Stimulated activated CD8-positive, alpha-beta memory T cell treated with anti-CD3 and anti-CD28 coated beads, Interleukin-12 subunit alpha, Interleukin-12 subunit beta, amount 100 ng/mL, for 24 hours (primary cell): ENCODE measurements at regions not wholly inside any gene's neighbourhood (a gene's known extent, or its start where the extent isn't known, plus 50 kb on each side); places are given as distances from the start of the nearest gene placed in this dataset.

Experiments
- DNase-seq: peaks from one replicate; pipeline ENCODE4 v3.0.0-alpha.2; 2020; ENCODE audit errors: extremely low read depth

GRCh38 chr20:60835876-60836275, 416.2 kb upstream of the CDH4 start:
- DNase-seq = no peak

DNA sequence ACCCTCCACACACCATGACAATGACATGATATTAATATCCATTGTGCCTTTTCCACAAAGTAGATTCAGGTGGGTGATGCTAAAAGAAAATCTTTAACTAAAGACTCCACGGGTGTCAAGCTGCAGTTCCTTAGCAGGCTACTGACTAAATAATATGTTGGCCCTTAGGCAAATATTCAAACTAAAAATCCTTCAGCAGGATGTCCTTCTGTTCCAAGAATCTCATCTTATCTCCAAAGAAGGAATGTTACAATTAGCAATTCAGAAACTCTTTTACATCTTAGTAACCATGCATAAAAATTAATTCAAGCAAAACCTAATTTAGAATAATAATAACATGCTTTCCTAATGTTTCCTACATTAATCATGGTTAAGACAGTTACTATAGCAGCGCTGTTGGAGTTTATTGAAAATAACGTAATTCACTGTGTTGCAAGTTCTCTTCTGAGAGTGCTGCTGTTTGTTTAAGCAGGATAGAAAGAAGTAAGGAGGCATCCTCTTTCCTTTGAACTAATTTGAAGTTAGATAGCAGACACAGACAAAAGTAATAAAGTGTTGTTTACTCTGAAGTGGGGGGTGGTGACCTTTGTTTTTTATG, 414.8 kb upstream of the CDH4 start:
- DNase-seq = no peak

DNA sequence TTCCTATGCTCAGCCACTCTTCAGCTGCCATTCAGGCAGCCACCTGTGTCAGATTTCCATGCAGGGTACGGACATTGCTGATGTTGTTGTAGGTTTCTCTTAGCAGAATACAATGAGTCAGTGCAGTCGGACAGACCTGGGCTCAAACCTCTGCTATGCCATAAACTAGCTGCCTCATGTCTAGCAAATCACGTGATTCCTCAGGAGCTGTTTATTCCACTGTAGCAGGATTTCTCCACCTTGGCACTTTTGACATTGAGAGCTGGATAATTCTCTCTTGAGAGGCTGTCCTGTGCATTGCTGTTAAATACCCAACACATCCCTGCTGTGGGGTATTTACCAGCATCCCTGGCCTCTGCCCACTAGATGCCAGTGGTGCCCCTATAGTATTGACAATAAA, 413.8 kb upstream of the CDH4 start:
- no peak for DNase-seq

DNA sequence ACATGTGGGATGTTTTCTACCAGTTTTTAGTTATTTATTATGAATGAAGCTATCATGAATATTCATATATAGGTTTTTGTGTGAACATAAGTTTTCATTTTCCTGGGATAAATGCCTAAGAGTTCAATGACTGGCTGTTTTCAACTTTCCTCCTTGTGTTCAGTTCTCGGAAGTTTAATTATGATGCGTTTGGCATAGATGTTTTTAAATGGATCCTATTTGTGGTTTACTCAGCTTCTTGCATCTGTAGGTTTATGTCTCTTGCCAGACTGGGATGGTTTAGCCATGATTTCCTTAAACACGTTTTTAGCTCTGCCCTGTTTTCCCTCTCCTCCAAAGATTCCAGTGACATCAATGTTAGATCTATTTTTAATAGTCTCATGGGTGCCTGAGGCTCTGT, 411.1 kb upstream of the CDH4 start:
- DNase-seq = no peak

- DNase-seq = no peak
These were observed 406.9 kb upstream of the CDH4 start for GRCh38 chr20:60845146-60845545.

DNA sequence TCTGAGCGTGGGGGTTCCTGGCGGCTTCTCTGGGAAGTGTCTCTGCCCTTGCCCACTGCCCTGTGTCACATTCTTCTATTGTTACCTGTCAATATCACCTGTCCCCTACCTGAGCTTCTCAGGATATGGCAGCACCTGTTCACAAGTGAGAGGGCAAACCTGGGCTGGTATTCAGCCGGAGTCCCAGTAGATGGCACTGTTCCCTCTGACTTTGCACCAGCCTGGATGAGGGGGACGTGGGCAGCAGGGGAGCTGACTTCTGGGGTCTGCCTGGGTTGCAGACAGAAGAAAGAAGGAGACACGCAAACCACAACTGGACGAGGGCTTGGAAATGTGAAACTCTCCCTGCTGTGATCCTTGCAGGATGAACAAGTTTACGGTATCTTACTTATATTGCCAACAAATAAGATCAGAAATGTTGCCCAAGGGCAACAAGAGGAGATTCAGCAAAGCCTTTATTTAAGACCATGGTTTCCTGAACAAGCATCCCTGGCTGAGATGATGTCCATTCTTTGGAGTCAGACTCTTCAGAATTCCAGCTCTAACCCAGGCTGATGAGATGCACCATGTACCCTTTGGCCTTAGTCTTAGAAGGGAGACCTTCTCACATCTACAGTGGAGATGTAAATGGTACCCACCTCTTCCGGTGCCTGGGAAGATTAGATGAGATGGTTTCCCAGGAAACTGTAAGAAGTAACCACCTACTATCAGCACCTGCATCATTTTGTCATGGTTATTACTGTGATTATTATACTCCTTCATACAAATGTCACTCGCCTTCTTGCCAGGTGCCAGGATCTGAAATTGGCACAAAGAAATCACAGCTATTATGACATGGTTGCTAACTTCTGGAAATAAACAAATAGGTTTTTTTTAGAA, 400.0 kb upstream of the CDH4 start:
- no peak for DNase-seq

DNA sequence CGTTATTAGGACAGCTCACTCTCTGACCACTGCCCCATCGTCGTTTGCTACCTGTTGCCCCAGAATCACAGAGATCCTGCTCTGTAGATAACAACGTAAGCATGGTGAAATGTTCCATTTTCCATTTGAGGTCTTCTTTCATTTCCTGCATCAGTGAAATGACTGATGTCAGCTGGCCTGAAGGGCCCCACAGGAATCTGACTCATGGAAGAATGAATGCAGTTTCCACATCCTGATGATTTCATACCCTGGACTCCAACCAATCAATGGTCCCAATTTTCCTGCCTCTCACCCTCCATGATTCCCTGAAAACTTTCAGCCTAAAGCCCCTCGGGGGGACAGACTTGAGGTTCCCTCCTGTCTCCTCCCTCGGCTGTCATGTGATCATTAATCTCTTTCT, 394.4 kb upstream of the CDH4 start:
- DNase-seq = no peak

DNA sequence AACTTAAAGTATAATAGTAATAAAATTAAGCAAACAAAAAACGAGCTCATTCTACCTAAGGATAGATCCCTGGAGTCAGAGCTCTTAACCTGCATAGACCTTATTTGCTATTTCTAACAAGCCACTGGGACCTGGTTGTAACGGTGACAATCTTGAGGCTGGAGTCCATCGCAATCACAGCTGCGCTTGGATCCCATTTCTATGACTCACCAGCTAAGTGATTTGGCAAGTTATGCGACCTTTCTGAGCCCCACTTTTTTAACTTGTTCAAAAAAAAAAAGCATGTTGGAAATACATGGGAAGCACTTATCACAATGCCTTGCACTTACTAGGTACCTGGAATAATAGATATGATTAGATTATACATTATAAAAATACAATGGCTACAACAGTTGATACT, 389.5 kb upstream of the CDH4 start:
- DNase-seq = no peak

DNA sequence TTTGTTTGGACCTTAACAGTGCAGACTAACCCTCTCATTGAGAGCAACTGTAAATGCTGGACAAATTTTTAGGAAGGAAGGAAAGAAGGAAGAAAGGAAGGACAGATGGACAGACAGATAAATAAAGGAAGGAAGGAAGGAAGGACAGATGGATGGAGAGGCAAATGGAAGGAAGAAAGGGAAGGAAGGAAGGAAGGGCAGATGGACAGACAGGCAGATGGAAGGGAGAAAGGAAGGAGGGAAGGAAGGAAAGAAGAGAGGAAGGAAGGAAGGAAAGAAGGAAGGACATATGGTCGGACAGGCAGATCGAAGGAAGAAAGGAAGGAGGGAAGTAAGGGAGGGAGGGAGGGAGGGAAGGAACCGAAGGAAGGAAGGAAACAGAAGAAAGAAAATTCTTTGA, 388.5 kb upstream of the CDH4 start:
- DNase-seq = no peak

DNA sequence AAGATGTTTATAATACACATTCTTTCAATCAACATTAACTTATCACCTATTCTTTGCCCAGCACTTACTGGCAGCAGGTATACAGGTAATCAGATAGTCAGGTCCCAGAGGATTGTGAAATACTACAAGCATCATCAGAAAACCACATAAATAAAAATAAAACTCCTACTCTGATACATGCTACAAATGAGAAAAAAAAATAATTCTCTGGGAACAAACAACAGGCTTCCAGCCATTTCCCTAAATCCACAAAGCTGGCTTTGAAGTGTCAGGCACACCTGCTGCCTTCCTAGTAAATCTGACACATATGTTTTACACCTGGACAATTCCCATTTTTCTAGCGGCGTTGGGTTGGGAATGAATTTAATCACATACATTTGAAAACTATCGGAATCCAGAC, 384.5 kb upstream of the CDH4 start:
- no peak for DNase-seq

DNA sequence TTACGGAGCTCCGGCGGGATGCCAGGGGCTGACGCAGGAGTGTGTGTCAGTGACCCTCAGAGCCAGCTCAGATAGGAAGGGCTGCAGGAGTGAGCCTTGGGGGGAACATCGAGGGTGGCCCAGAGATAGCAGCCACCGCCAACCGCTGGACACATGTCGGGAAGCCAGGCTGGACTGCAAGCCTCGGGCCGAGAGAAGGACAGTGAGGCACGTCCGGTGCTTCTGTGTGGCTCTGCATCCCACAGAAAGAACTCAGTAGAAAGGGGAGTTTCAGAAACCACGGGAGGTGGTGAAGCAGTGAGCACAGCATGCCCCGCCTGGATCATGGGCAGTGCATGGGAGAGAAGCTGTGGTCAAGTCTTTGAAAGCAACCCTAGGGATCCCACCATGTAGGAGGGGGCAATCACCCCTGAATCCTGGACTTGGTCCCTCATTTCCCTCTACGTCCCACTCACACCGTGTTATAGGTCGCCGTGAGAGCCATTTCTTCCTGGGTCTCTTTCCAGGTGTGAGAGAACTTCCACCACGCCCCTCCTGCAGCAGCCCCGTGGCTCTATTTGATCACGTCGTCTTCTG, 383.7 kb upstream of the CDH4 start:
- DNase-seq = no peak

- DNase-seq = no peak
These were observed 383.0 kb upstream of the CDH4 start for GRCh38 chr20:60869087-60869486.

GRCh38 chr20:60869625-60870024, 382.4 kb upstream of the CDH4 start:
- DNase-seq = no peak

- DNase-seq = no peak
These were observed 382.0 kb upstream of the CDH4 start for GRCh38 chr20:60870040-60870439.

DNA sequence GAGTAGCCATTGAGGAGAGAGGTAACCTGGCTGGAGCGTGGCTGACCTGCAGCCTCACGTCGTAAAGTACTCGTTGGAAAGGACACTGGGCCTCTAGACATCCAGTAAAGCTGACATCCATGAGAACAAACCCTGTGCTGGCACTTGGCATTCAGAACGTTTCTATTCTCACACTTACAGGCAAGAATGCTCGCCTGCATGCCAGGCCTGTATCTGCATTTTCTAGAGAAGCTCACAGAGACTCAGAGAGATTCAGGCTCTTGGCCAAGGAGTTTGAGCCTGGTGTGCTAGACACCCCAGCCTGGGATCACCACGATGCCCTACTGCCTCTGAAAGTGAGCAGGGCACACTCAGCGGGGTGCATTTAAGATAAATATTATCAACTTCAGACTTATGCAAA, 379.8 kb upstream of the CDH4 start:
- no peak for DNase-seq

GRCh38 chr20:60877071-60877857, 374.8 kb upstream of the CDH4 start:
- DNase-seq = no peak

DNA sequence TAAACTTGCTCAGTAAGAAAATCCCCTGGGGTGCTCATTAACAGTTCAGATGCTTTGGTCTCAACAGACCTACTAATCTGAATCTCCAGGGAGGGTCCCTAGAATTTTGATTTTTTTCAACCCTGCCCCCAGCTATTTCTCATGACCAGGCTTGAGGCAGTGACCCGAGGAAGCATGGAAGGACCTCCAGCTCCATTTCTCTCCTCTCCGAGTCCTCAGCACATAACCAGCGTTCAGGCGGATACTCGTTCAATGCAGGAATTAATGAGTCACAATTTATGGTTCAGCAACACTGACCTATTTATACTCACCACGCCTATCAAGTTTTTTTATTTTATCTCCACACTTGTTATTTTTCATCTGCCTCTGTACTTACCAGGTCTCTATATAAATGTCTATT, 369.2 kb upstream of the CDH4 start:
- DNase-seq = no peak

DNA sequence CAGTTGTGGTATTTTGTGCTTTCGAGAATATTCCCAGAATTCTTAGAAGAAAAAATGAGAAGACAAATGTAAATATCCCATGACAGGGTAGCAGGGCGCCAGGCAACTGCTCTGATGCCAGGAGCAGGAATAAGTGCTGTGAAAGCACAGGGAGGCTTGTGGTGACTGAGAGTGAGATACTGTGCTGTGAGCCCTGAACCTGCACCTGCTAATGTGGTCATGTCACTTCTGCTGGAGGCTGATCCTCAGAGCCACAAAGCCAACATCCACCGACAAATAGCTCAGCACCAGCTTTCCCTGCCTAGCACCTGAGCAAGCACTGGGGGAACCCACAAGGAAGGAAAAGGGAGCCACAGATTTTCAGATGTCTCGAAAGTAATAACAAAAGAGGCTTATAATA, 368.6 kb upstream of the CDH4 start:
- no peak for DNase-seq

DNA sequence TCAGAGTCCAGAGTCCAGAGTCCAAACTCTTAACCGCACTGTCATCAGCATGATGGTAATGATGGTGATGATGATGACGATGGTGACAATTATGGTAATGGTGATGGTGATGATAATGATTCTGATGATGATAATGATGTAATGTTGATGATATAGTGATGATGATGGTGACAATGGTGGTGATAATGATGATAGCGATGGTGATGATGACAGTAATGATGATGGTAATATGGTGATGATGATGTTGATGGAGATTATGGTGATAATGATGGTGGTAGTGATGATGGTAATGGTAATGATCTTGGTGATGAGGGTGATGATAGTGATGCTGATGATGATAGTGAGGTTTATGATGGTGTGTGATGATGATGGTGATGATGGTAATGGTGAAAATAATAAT, 367.8 kb upstream of the CDH4 start:
- no peak for DNase-seq

GRCh38 chr20:60888771-60889170, 363.3 kb upstream of the CDH4 start:
- no peak for DNase-seq

- no peak for DNase-seq
These were observed 359.8 kb upstream of the CDH4 start for GRCh38 chr20:60892095-60892813.

DNA sequence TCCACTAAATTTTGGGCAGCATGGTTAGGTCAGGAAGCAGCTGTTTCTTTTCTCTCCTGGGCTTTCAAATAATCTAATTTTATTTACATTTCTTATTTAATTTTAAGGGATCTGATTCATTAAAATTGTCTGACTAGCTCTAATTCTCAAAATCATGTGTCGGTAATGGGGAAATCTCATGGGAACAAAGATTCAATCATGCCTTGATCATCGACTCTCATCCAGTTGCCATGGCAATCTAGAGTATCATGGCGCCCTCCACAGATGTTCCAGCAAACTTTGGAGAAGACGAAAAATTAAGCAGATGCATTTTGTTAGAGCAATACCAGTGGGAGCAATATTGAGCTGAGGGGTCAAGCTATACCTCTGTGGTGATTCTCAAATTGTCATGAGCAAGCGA, 358.0 kb upstream of the CDH4 start:
- DNase-seq = no peak
